Right lobe of liver (tissue), 6 donors: ENCODE measurements at regions not wholly inside any gene's neighbourhood (a gene's known extent, or its start where the extent isn't known, plus 50 kb on each side); places are given as distances from the start of the nearest gene placed in this dataset.

ENCODE experiments used
- ATAC-seq, 4 donors: fragments of 200-7000 bp; cut with Tn5 transposase; one replicate each; pipeline ENCODE4 v1.9.1; 2020; ENCODE audit warnings: mild to moderate bottlenecking in 4 of 4, moderate library complexity in 4 of 4
- DNase-seq, 3 donors: peaks; one replicate each; pipeline ENCODE4 v3.0.0-alpha.2; 2020
- H3K27ac ChIP-seq, 3 donors: fragments of 200-600 bp; one replicate each; pipeline ENCODE4 v1.8.0; 2022
- H3K27me3 ChIP-seq, 2 donors: fragments of 200-600 bp; one replicate each; pipeline ENCODE4 v1.8.0; 2022
- H3K36me3 ChIP-seq, 4 donors: fragments of 200-600 bp; sonication (generic) in 1 of 4; one replicate each; pipeline versions ENCODE4 v1.5.1 to v1.8.0; 2017 to 2022; ENCODE audit warnings: control low read depth in 1 of 4
- H3K4me1 ChIP-seq, 4 donors: fragments of 200-600 bp; sonication (generic) in 1 of 4; one replicate each; pipeline versions ENCODE4 v1.5.1 to v1.8.0; 2017 to 2022; ENCODE audit warnings: control low read depth in 1 of 4
- H3K4me3 ChIP-seq, 3 donors: fragments of 200-600 bp; one replicate each; pipeline ENCODE4 v1.8.0; 2022
- H3K9me3 ChIP-seq, 4 donors: fragments of 200-600 bp; sonication (generic) in 1 of 4; one replicate each; pipeline versions ENCODE4 v1.5.1 to v1.8.0; 2017 to 2022; ENCODE audit warnings: control low read depth in 1 of 4
- CTCF ChIP-seq, 4 donors: fragments of 200-600 bp in 3 of 4; fragments of 450-650 bp in 1 of 4; IDR thresholded peaks; one replicate each; pipeline versions ENCODE4 v1.5.1 to v1.8.0; 2016 to 2022; ENCODE audit warnings: antibody characterized with exemption in 4 of 4, mild to moderate bottlenecking in 2 of 4
- POLR2A ChIP-seq: fragments of 450-650 bp; IDR thresholded peaks from one replicate; pipeline ENCODE4 v1.6.1; 2017; ENCODE audit warnings: antibody characterized with exemption, mild to moderate bottlenecking
- WGBS: methylation state at CpG from one replicate; pipeline ENCODE4 v1.1.6; 2018; ENCODE audit warnings: low coverage, low lambda C conversion rate; ENCODE audit not compliant: insufficient coverage; ENCODE audit errors: missing lambda C conversion rate; 5-methylcytosine and 5-hydroxymethylcytosine counted together
- intact Hi-C, 2 donors: fragments of 100-400 bp; cut with DNase I; formaldehyde crosslinking; loops; one replicate each; pipeline versions ENCODE4 v1.11.2 to v1.14.1; 2022
- donor health status: DM: no; HTN: yes; CAD: no.
- donor health status: DM: no; HTN: no; CAD: no.
- donor health status: DM: no; HTN: no; CAD: no.
- donor health status: DM: no; HTN: yes; CAD: no.
- donor health status: DM: no; HTN: yes; CAD: no.

DNA sequence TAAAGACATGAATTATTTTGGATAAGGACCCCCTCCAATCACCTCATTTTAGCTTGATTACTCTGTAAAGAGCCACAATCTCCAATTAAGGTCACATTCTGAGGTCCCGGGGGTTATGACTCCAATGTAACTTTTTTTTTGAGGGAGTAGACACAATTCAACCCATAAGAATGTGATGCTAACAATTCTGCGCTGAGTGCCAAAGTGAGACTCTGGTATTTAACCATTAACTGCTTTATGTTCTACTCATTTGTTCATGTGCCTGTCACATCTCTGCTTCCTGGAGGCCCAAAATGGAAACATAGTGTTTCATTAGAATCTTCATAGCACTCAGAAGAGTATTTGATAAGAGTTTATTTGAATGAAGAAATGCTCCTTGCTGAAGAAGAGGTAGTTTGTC lies 234.8 kb downstream of the CPE start:
- no peaks in the 10 kb centered on the region for H3K4me1 ChIP-seq
- no peaks in the 10 kb centered on the region for H3K36me3 ChIP-seq
- ATAC-seq (no peak), DNase-seq (no peak)
- no peak overlapping the region for H3K27ac ChIP-seq
- no peak overlapping the region for H3K4me3 ChIP-seq
- TF ChIP-seq POLR2A = no peak
- TF ChIP-seq CTCF (IDR thresholded peaks at IDR 0.05) = no peak
- H3K9me3 ChIP-seq = no peaks in the 10 kb centered on the region
- intact Hi-C loops = no loop called here
- WGBS = 68% methylated on average over 2 of the region's 2 CpGs
- no peaks in the 10 kb centered on the region for H3K27me3 ChIP-seq

DNA sequence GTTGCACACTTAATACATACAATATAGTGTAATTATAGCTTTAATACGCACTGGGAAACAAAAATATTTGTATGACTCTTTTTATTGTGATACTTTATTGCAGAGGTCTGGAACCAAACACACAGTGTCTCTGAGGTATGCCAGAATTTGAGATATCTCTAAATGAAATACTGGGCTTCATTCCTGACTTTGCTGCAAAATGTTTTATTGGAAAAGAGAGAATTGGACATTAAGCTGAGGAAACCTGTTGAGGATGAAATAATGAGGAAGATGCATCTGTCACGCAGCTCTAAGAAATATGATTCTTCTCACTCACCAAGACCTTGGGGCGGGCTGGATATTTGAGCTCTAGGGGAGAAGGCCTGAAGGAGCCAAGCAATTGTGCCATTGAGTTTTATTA lies 242.1 kb downstream of the CPE start:
- no peak for TF ChIP-seq POLR2A
- TF ChIP-seq CTCF (IDR thresholded peaks at IDR 0.05) = no peak
- ATAC-seq = no peak
- WGBS = 84% methylated on average over 3 of the region's 3 CpGs

DNA sequence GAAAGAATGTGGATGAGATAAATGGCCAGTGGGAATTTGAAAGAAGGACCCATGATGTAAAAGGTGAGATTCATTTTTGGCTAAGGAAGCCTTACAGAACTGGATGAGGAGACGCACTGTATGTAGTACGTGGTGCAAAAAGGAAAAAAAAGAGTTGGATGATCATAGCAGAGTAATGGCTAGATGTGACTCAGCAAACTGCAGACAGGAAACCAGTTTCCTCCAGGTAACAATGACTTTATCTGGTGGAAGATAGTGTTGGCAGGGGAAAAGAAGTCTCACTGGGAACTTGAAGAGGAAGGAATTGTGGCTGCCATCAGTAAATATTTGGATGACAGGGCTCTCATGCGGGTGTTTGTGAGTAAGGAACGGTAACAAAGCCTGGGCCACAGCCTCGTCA lies 243.2 kb downstream of the CPE start:
- 32% methylated on average over 5 of the region's 5 CpGs for WGBS
- peak in 3 of 4 donors; percentile 41 to 91 (median 77) for ATAC-seq
- Histone ChIP-seq H3K4me3 (no peak overlapping the region), H3K27ac (no peak overlapping the region), H3K9me3 (no peaks in the 10 kb centered on the region), H3K36me3 (no peaks in the 10 kb centered on the region), H3K4me1 (no peaks in the 10 kb centered on the region), H3K27me3 (no peaks in the 10 kb centered on the region)
- TF ChIP-seq CTCF (IDR thresholded peaks at IDR 0.05) (no peak), POLR2A (no peak)
- no peak for DNase-seq
- intact Hi-C loops = no loop called here

More for the DNA sequence above, 242.1 kb downstream of the CPE start:
- no peaks in the 10 kb centered on the region for H3K9me3 ChIP-seq
- H3K4me1 ChIP-seq = no peaks in the 10 kb centered on the region
- H3K36me3 ChIP-seq = no peaks in the 10 kb centered on the region
- DNase-seq = no peak
- no peak overlapping the region for H3K27ac ChIP-seq
- H3K4me3 ChIP-seq = no peak overlapping the region
- no peaks in the 10 kb centered on the region for H3K27me3 ChIP-seq
- intact Hi-C loops = no loop called here

GRCh38 chr4:165625281-165625680 lies 246.5 kb downstream of the CPE start:
- intact Hi-C loops = no loop called here
- peak in 1 of 4 donors; percentile 40 for ATAC-seq
- Histone ChIP-seq H3K27ac (no peak overlapping the region), H3K36me3 (no peaks in the 10 kb centered on the region), H3K4me1 (no peaks in the 10 kb centered on the region), H3K27me3 (no peaks in the 10 kb centered on the region), H3K4me3 (no peak overlapping the region), H3K9me3 (no peaks in the 10 kb centered on the region)
- no peak for TF ChIP-seq CTCF (IDR thresholded peaks at IDR 0.05)
- no peak for TF ChIP-seq POLR2A
- no peak for DNase-seq
- 44% methylated on average over 2 of the region's 2 CpGs for WGBS

GRCh38 chr4:165626316-165626715 lies 246.7 kb upstream of the TLL1 start:
- 54% methylated on average over 4 of the region's 4 CpGs for WGBS
- Histone ChIP-seq H3K9me3 (no peaks in the 10 kb centered on the region), H3K27ac (no peak overlapping the region), H3K27me3 (no peaks in the 10 kb centered on the region), H3K4me3 (no peak overlapping the region), H3K4me1 (no peaks in the 10 kb centered on the region), H3K36me3 (no peaks in the 10 kb centered on the region)
- intact Hi-C loops = no loop called here
- ATAC-seq = no peak
- no peak for DNase-seq
- TF ChIP-seq POLR2A (no peak), CTCF (IDR thresholded peaks at IDR 0.05) (no peak)
